ENCODE measurements at regions not wholly inside any gene's neighbourhood (a gene's known extent, or its start where the extent isn't known, plus 50 kb on each side); places are given as distances from the start of the nearest gene placed in this dataset.

DNA sequence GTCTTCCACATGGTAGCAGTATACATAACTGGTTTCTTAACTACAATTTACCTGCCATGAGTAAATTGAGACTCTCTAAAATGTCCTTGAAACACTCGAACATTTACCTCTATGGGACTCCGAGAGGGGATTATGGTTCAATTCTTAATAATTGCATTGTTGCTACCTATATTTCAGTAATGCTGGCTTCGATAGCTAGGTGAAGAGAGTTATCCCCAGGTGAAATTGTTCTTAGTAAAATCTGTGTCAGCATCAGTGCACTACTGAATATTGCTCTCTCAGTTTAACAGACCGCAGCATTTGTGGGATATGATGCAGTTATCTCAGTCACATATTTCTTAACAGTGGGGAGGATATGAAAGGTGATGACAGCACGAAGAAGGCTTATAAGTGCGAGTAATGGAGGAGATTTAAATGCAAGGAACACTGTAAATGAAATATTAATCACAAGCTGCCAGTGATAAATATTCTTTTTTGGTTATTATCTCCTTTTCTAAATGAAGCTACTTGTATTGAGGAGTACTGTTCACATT, 801.9 kb downstream of the BRINP3 start:
- TF ChIP-seq POLR2AphosphoS5 (IDR thresholded peaks at IDR 0.05) (no peak), POLR2A (IDR thresholded peaks at IDR 0.05) (no peak)
- TF ChIP-seq, protein P1, sequence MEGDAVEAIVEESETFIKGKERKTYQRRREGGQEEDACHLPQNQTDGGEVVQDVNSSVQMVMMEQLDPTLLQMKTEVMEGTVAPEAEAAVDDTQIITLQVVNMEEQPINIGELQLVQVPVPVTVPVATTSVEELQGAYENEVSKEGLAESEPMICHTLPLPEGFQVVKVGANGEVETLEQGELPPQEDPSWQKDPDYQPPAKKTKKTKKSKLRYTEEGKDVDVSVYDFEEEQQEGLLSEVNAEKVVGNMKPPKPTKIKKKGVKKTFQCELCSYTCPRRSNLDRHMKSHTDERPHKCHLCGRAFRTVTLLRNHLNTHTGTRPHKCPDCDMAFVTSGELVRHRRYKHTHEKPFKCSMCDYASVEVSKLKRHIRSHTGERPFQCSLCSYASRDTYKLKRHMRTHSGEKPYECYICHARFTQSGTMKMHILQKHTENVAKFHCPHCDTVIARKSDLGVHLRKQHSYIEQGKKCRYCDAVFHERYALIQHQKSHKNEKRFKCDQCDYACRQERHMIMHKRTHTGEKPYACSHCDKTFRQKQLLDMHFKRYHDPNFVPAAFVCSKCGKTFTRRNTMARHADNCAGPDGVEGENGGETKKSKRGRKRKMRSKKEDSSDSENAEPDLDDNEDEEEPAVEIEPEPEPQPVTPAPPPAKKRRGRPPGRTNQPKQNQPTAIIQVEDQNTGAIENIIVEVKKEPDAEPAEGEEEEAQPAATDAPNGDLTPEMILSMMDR (IDR thresholded peaks at IDR 0.05 in 8 of 11, conservative IDR thresholded peaks at IDR 0.05 in 3 of 11), result no peak
